Activated CD4-positive, alpha-beta memory T cell treated with anti-CD3 and anti-CD28 coated beads for 36 hours (primary cell): ENCODE measurements at regions not wholly inside any gene's neighbourhood (a gene's known extent, or its start where the extent isn't known, plus 50 kb on each side); places are given as distances from the start of the nearest gene placed in this dataset.
"Not testable (repeated sequence)": the region's sequence is repeated elsewhere in the genome, so short reads cannot be mapped to it uniquely, and the experiment has no call there.

ENCODE experiments used
- CTCF ChIA-PET: fragments of 350-600 bp; sonication (Branson Sonifier 250); formaldehyde crosslinking; loops from one replicate; lab custom pipeline; 2021; ENCODE audit warnings: antibody characterized with exemption, inconsistent platforms; lab: Charles Lee
- POLR2A ChIA-PET: fragments of 350-600 bp; sonication (Branson Sonifier 250); formaldehyde crosslinking; loops from one replicate; lab custom pipeline; 2021; ENCODE audit warnings: antibody characterized with exemption; lab: Charles Lee
- DNase-seq: peaks from one replicate; pipeline ENCODE4 v3.0.0-alpha.2; 2020
- H3K27ac Mint-ChIP-seq: one replicate; pipeline ENCODE4 v1.8.0; 2021; ENCODE audit warnings: mixed read lengths
- H3K27me3 Mint-ChIP-seq: one replicate; pipeline ENCODE4 v1.8.0; 2021; ENCODE audit warnings: mixed read lengths
- H3K36me3 Mint-ChIP-seq: one replicate; pipeline ENCODE4 v1.8.0; 2021; ENCODE audit warnings: mixed read lengths
- H3K4me1 Mint-ChIP-seq: one replicate; pipeline ENCODE4 v1.8.0; 2021; ENCODE audit warnings: low read depth, mixed read lengths
- H3K4me3 Mint-ChIP-seq: one replicate; pipeline ENCODE4 v1.8.0; 2021; ENCODE audit warnings: mild to moderate bottlenecking, mixed read lengths
- H3K9me3 Mint-ChIP-seq: one replicate; pipeline ENCODE4 v1.8.0; 2021; ENCODE audit warnings: mixed read lengths
- intact Hi-C: fragments of 100-400 bp; cut with micrococcal nuclease; formaldehyde crosslinking; loops from one replicate; pipeline ENCODE4 v1.15.1; 2023

GRCh38 chr5:67581203-67581602 lies 384.6 kb upstream of the CD180 start:
- POLR2A ChIA-PET: no interaction called here
- CTCF ChIA-PET: no interaction called here
- intact Hi-C loops: no loop called here
- no peak overlapping the region for H3K27ac Mint-ChIP-seq
- no peaks in the 10 kb centered on the region for H3K36me3 Mint-ChIP-seq
- H3K4me3 Mint-ChIP-seq: no peak overlapping the region
- DNase-seq: no peak
- H3K4me1 Mint-ChIP-seq: no peaks in the 10 kb centered on the region
- peaks cover 4% of the 10 kb centered on the region for H3K27me3 Mint-ChIP-seq
- H3K9me3 Mint-ChIP-seq: no peaks in the 10 kb centered on the region

GRCh38 chr5:67578011-67578410 lies 381.4 kb upstream of the CD180 start:
- Mint-ChIP-seq H3K4me3 (no peak overlapping the region), H3K27me3 (peaks cover 4% of the 10 kb centered on the region), H3K27ac (no peak overlapping the region), H3K9me3 (peaks cover 14% of the 10 kb centered on the region), H3K4me1 (no peaks in the 10 kb centered on the region), H3K36me3 (peaks cover 2% of the 10 kb centered on the region)
- intact Hi-C loops: no loop called here
- ChIA-PET CTCF (no interaction called here), POLR2A (no interaction called here)
- DNase-seq: no peak

GRCh38 chr5:67577424-67577823 lies 380.8 kb upstream of the CD180 start:
- intact Hi-C loops: no loop called here
- ChIA-PET CTCF (no interaction called here), POLR2A (no interaction called here)
- H3K27me3 Mint-ChIP-seq: peaks cover 4% of the 10 kb centered on the region
- DNase-seq: no peak
- H3K9me3 Mint-ChIP-seq: peaks cover 15% of the 10 kb centered on the region
- H3K36me3 Mint-ChIP-seq: peaks cover 2% of the 10 kb centered on the region
- H3K4me3 Mint-ChIP-seq: no peak overlapping the region
- H3K4me1 Mint-ChIP-seq: no peaks in the 10 kb centered on the region
- H3K27ac Mint-ChIP-seq: no peak overlapping the region

GRCh38 chr5:67576112-67576511 lies 379.5 kb upstream of the CD180 start:
- intact Hi-C loops: no loop called here
- ChIA-PET POLR2A (no interaction called here), CTCF (no interaction called here)
- Mint-ChIP-seq H3K4me1 (no peaks in the 10 kb centered on the region), H3K36me3 (peaks cover 2% of the 10 kb centered on the region), H3K9me3 (peaks cover 15% of the 10 kb centered on the region), H3K4me3 (no peak overlapping the region), H3K27me3 (peaks cover 4% of the 10 kb centered on the region), H3K27ac (no peak overlapping the region)
- no peak for DNase-seq

DNA sequence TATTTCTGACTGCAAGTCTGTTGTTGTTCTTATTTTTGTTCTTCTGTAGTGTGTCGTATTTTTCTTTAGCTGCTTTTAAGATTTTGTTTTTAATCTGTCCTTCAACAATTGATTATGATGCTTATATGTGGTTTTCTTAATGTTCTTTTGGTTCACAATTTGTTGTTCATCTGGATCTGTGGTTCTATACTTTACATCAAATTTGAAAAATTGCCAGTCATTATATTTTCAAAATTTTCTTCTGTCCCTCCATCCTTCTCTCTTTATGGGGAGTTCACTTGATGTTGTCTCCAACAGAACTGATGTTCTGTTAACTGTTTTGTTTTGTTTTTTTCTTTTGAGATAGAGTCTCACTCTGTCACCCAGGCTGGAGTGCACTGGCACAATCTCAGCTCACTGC lies 378.5 kb upstream of the CD180 start:
- ChIA-PET POLR2A (no interaction called here), CTCF (no interaction called here)
- Mint-ChIP-seq H3K4me1 (no peaks in the 10 kb centered on the region), H3K27ac (no peak overlapping the region), H3K4me3 (no peak overlapping the region), H3K36me3 (peaks cover 2% of the 10 kb centered on the region), H3K27me3 (peaks cover 4% of the 10 kb centered on the region), H3K9me3 (peaks cover 15% of the 10 kb centered on the region)
- intact Hi-C loops: no loop called here
- no peak for DNase-seq

DNA sequence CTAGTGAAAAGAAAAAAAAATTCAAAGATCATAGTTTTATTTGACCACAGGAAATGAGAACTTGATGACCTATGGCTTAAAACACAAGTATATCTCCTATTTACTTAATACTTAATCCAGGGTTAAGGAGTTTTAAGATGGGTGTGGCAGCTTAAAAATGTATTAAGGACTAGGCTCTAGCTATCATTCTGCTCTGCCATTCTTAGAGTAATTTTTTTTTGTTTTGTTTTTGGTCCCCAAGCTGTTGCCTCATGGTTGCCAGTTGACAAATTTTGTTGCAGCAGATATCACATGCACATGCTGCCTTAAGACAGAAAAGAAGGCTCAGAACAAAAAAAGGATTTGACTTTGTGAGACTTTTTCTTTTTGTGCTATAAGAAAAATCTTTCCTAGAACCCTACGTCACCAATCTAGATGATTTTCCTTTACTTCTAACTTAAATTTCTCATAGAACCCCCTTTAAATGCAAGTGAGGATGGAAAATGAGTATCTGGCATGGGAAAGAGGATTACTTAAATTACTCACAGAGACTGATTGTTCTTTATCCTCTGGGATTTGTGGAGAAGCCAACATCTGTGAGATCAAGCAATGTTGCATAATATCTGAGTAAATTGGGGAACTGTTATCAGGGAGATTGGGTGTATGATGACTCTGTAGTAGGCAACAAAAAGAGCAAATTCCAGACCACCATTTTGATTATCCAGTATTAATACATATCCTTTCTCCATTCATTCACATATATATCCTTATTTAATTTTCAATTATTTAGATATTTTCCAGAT lies 364.7 kb upstream of the CD180 start:
- H3K4me3 Mint-ChIP-seq: no peak overlapping the region
- peaks cover 23% of the 10 kb centered on the region for H3K9me3 Mint-ChIP-seq
- no peaks in the 10 kb centered on the region for H3K4me1 Mint-ChIP-seq
- H3K27ac Mint-ChIP-seq: no peak overlapping the region
- intact Hi-C loops: no loop called here
- no peaks in the 10 kb centered on the region for H3K27me3 Mint-ChIP-seq
- POLR2A ChIA-PET: no interaction called here
- no peaks in the 10 kb centered on the region for H3K36me3 Mint-ChIP-seq
- CTCF ChIA-PET: no interaction called here
- DNase-seq: no peak

DNA sequence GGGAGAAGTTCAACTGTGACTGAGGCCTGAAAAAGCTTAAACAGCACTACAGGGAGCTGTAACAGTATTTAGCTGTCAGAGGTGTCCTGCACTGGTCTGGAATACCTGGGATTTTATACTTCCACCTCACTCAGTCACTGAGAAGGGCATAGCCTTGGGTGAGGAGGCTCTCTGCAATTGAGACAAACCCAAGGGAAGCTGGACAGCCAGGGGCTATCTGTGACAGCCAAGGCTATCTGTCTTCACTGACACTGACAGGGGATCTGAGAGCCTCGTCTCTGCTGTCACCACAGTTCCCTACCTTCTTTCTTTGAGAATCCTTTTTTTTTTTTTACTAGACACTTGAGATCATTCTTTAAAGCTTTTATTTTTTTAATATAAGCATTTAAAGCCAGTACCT lies 356.2 kb upstream of the CD180 start:
- Mint-ChIP-seq H3K36me3 (no peaks in the 10 kb centered on the region), H3K9me3 (no peaks in the 10 kb centered on the region), H3K4me3 (no peak overlapping the region), H3K27ac (no peak overlapping the region), H3K27me3 (no peaks in the 10 kb centered on the region), H3K4me1 (peaks cover 6% of the 10 kb centered on the region)
- intact Hi-C loops: no loop called here
- ChIA-PET POLR2A (interaction anchor here (0.6 kb wide), 1 partner anchor 43 kb away, joined by 4 read pairs; no protein-coding TSS in a partner anchor), CTCF (no interaction called here)
- DNase-seq: no peak

DNA sequence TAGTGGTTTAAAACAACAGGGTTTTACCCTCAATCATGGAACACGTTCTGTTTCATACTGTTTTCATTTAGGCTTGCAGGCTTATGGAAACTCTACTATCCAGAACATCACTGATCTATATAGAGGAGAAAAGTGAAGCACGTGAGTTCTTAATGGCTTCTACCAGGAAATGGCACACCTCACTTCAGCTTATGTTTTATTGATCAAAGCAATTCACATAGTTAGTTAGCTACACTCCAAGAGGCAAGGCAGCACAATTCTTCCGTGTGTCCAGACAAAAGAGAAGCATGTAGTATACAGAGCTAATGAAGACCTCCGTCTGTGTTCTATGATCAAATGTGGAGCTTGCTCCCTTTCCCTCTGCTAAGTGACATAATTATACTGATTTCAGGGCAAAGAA lies 353.3 kb upstream of the CD180 start:
- Mint-ChIP-seq H3K9me3 (no peaks in the 10 kb centered on the region), H3K27me3 (no peaks in the 10 kb centered on the region), H3K4me3 (no peak overlapping the region), H3K4me1 (peaks cover 10% of the 10 kb centered on the region), H3K27ac (no peak overlapping the region), H3K36me3 (no peaks in the 10 kb centered on the region)
- CTCF ChIA-PET: no interaction called here
- POLR2A ChIA-PET: no interaction called here
- no peak for DNase-seq
- intact Hi-C loops: no loop called here

GRCh38 chr5:67549296-67549618 lies 352.7 kb upstream of the CD180 start:
- CTCF ChIA-PET: no interaction called here
- Mint-ChIP-seq H3K9me3 (no peaks in the 10 kb centered on the region), H3K27me3 (no peaks in the 10 kb centered on the region), H3K36me3 (no peaks in the 10 kb centered on the region), H3K4me3 (no peak overlapping the region), H3K27ac (no peak overlapping the region), H3K4me1 (peaks cover 10% of the 10 kb centered on the region)
- intact Hi-C loops: no loop called here
- DNase-seq: no peak
- POLR2A ChIA-PET: no interaction called here

GRCh38 chr5:67548520-67549295 lies 352.1 kb upstream of the CD180 start:
- DNase-seq: no peak
- ChIA-PET CTCF (no interaction called here), POLR2A (no interaction called here)
- H3K27ac Mint-ChIP-seq: no peak overlapping the region
- intact Hi-C loops: no loop called here
- H3K4me3 Mint-ChIP-seq: no peak overlapping the region
- H3K36me3 Mint-ChIP-seq: no peaks in the 10 kb centered on the region
- no peaks in the 10 kb centered on the region for H3K27me3 Mint-ChIP-seq
- peaks cover 10% of the 10 kb centered on the region for H3K4me1 Mint-ChIP-seq
- H3K9me3 Mint-ChIP-seq: no peaks in the 10 kb centered on the region

- intact Hi-C loops: no loop called here
- H3K4me3 Mint-ChIP-seq: no peak overlapping the region
- ChIA-PET POLR2A (no interaction called here), CTCF (no interaction called here)
- H3K36me3 Mint-ChIP-seq: no peaks in the 10 kb centered on the region
- no peak for DNase-seq
- H3K27ac Mint-ChIP-seq: no peak overlapping the region
- peaks cover 10% of the 10 kb centered on the region for H3K4me1 Mint-ChIP-seq
- H3K27me3 Mint-ChIP-seq: no peaks in the 10 kb centered on the region
- no peaks in the 10 kb centered on the region for H3K9me3 Mint-ChIP-seq
These were observed 351.1 kb upstream of the CD180 start for GRCh38 chr5:67547682-67548081.

DNA sequence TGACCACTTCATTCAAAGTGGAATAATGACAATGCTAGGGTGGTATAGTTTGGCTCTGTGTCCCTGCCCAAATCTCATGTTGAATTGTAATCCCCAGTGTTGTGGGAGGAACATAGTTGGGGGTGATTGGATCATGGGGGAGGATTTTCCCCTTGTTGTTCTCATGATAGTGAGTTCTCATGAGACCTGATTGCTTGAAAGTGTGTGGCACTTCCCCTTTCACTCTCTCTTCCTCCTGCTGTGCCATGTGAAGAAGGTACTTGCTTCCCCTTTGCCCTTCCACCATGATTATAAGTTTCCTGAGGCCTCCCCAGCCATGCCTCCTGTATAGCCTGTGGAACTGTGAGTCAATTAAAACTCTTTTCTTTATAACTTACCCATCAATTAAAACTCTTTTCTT lies 348.3 kb upstream of the CD180 start:
- H3K36me3 Mint-ChIP-seq, H3K27me3 Mint-ChIP-seq, H3K27ac Mint-ChIP-seq, H3K9me3 Mint-ChIP-seq, CTCF ChIA-PET, intact Hi-C loops, DNase-seq, H3K4me3 Mint-ChIP-seq, POLR2A ChIA-PET: not testable (repeated sequence)
- peaks cover 10% of the 10 kb centered on the region for H3K4me1 Mint-ChIP-seq
